Adrenal gland (tissue), 5 donors: ENCODE measurements at regions not wholly inside any gene's neighbourhood (a gene's known extent, or its start where the extent isn't known, plus 50 kb on each side); places are given as distances from the start of the nearest gene placed in this dataset.

Experiments
- CTCF ChIP-seq, 6 experiments: fragments of 450-650 bp in 4 of 6; fragments of 200-600 bp in 2 of 6; sonication (generic) in 1 of 6; IDR thresholded peaks; 1 replicate in 5 of 6; 2 replicates in 1 of 6; pipeline versions ENCODE4 v1.5.1 to v1.8.0; 2016 to 2021; ENCODE audit warnings: antibody characterized with exemption in 6 of 6, mild to moderate bottlenecking in 2 of 6, moderate library complexity in 1 of 6
- POLR2A ChIP-seq, 2 donors: fragments of 450-650 bp; IDR thresholded peaks; one replicate each; pipeline ENCODE4 v1.6.1; 2017; ENCODE audit warnings: antibody characterized with exemption in 2 of 2, mild to moderate bottlenecking in 2 of 2, moderate library complexity in 1 of 2
- donor health status: DM: no; HTN: no; CAD: no.

- no peak for TF ChIP-seq CTCF (IDR thresholded peaks at IDR 0.05)
- no peak for TF ChIP-seq POLR2A (IDR thresholded peaks at IDR 0.05)
Measured at GRCh38 chr17:73711184-73711583, 66.9 kb upstream of the SDK2 start.
